Stimulated activated CD4-positive, alpha-beta T cell treated with anti-CD3 and anti-CD28 coated beads, Interleukin-15, amount 100 ng/mL, for 48 hours (primary cell): ENCODE measurements at regions not wholly inside any gene's neighbourhood (a gene's known extent, or its start where the extent isn't known, plus 50 kb on each side); places are given as distances from the start of the nearest gene placed in this dataset.

Experiments
- DNase-seq, 2 donors: peaks; one replicate each; pipeline ENCODE4 v3.0.0-alpha.2; 2020; ENCODE audit warnings: low read depth in 2 of 2

GRCh38 chr19:30743702-30744101 lies 371.5 kb downstream of the ZNF536 start:
- DNase-seq, result no peak

- no peak for DNase-seq
Observed at GRCh38 chr19:30743011-30743410, 370.8 kb downstream of the ZNF536 start.

GRCh38 chr19:30742406-30742938 lies 370.3 kb downstream of the ZNF536 start:
- no peak for DNase-seq

- DNase-seq, result no peak
Observed at GRCh38 chr19:30741566-30741965, 369.4 kb downstream of the ZNF536 start.

- DNase-seq, result no peak
Observed at GRCh38 chr19:30739394-30739793, 367.2 kb downstream of the ZNF536 start.

GRCh38 chr19:30738047-30738446 lies 365.9 kb downstream of the ZNF536 start:
- no peak for DNase-seq

- DNase-seq, result no peak
Observed at GRCh38 chr19:30734669-30735068, 362.5 kb downstream of the ZNF536 start.

- DNase-seq, result no peak
Observed at GRCh38 chr19:30733826-30734550, 361.8 kb downstream of the ZNF536 start.

- DNase-seq, result no peak
Observed at GRCh38 chr19:30731591-30731990, 359.4 kb downstream of the ZNF536 start.

GRCh38 chr19:30729451-30729850 lies 357.3 kb downstream of the ZNF536 start:
- DNase-seq, result no peak

- DNase-seq, result no peak
Observed at GRCh38 chr19:30722761-30723160, 350.6 kb downstream of the ZNF536 start.

GRCh38 chr19:30722186-30722585 lies 350.0 kb downstream of the ZNF536 start:
- no peak for DNase-seq

GRCh38 chr19:30719999-30720345 lies 347.8 kb downstream of the ZNF536 start:
- DNase-seq, result no peak

- DNase-seq, result no peak
Observed at GRCh38 chr19:30719189-30719998, 347.2 kb downstream of the ZNF536 start.

- no peak for DNase-seq
Observed at GRCh38 chr19:30718707-30719106, 346.5 kb downstream of the ZNF536 start.

GRCh38 chr19:30718014-30718413 lies 345.8 kb downstream of the ZNF536 start:
- DNase-seq, result no peak

- no peak for DNase-seq
Observed at GRCh38 chr19:30717381-30717780, 345.2 kb downstream of the ZNF536 start.

GRCh38 chr19:30712431-30713337 lies 340.5 kb downstream of the ZNF536 start:
- no peak for DNase-seq

- no peak for DNase-seq
Observed at GRCh38 chr19:30711826-30712225, 339.6 kb downstream of the ZNF536 start.

GRCh38 chr19:30711296-30711695 lies 339.1 kb downstream of the ZNF536 start:
- no peak for DNase-seq

- no peak for DNase-seq
Observed at GRCh38 chr19:30710721-30711120, 338.5 kb downstream of the ZNF536 start.
